NB4 (cell line): ENCODE measurements at regions not wholly inside any gene's neighbourhood (a gene's known extent, or its start where the extent isn't known, plus 50 kb on each side); places are given as distances from the start of the nearest gene placed in this dataset.

Experiments
- POLR2A ChIP-seq: IDR thresholded peaks from 2 replicates; pipeline ENCODE4 v1.6.1; 2011; ENCODE audit warnings: mild to moderate bottlenecking; ENCODE audit not compliant: insufficient read length; ENCODE audit errors: extremely low read depth
- TF ChIP-seq, protein P1 (sequence below): IDR thresholded peaks from one replicate; pipeline ENCODE4 v1.5.1; 2012; ENCODE audit warnings: low read depth, low read length
- TF ChIP-seq, protein P2 (sequence below): IDR thresholded peaks from 2 replicates; pipeline ENCODE4 v1.6.1; 2011; ENCODE audit warnings: low read depth, low read length

DNA sequence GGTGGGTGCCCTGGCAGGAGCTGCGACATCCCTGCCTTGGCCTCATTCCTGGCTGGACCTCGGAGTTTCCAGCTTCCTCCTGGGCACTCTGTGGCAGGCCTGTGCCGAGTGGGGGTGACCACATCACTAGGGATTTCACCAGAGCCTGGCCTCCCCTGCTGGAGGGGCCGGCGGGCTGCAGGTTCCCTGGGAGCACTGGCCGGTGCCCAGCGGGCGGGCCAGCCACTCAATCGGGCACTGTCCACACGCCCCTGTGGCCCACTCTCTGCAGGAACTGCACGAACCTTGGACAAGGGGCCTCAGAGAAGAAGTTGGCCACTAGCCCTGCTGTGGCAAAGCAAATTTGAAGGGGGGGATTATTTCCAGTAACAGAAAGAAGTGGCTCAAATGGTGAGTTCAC is 110.7 kb upstream of the APCDD1 start:
- TF ChIP-seq, protein P1, sequence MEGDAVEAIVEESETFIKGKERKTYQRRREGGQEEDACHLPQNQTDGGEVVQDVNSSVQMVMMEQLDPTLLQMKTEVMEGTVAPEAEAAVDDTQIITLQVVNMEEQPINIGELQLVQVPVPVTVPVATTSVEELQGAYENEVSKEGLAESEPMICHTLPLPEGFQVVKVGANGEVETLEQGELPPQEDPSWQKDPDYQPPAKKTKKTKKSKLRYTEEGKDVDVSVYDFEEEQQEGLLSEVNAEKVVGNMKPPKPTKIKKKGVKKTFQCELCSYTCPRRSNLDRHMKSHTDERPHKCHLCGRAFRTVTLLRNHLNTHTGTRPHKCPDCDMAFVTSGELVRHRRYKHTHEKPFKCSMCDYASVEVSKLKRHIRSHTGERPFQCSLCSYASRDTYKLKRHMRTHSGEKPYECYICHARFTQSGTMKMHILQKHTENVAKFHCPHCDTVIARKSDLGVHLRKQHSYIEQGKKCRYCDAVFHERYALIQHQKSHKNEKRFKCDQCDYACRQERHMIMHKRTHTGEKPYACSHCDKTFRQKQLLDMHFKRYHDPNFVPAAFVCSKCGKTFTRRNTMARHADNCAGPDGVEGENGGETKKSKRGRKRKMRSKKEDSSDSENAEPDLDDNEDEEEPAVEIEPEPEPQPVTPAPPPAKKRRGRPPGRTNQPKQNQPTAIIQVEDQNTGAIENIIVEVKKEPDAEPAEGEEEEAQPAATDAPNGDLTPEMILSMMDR = no peak
- TF ChIP-seq, protein P2, sequence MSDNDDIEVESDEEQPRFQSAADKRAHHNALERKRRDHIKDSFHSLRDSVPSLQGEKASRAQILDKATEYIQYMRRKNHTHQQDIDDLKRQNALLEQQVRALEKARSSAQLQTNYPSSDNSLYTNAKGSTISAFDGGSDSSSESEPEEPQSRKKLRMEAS = no peak
- TF ChIP-seq POLR2A = no peak
